ENCODE measurements at regions not wholly inside any gene's neighbourhood (a gene's known extent, or its start where the extent isn't known, plus 50 kb on each side); places are given as distances from the start of the nearest gene placed in this dataset.
"Not testable (repeated sequence)": the region's sequence is repeated elsewhere in the genome, so short reads cannot be mapped to it uniquely, and the experiment has no call there.

DNA sequence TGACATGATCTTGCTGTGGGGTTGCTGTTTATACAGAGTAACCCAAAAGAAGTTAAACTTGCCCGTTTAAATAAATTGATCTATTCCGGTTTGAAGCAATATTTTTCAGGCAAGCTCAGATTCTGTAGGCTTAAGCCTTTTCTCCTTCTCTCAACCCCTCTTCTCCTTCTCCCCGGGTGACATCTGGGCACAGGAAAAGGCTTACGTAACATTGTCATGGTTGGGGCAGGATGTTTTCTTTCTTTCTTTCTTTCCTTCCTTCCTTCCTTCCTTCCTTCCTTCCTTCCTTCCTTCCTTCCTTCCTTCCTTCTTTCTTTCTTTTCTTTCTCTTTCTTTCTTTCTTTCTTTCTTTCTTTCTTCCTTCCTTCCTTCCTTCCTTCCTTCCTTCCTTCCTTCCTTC, 315.5 kb upstream of the SPRED2 start:
- TF ChIP-seq, protein P1, sequence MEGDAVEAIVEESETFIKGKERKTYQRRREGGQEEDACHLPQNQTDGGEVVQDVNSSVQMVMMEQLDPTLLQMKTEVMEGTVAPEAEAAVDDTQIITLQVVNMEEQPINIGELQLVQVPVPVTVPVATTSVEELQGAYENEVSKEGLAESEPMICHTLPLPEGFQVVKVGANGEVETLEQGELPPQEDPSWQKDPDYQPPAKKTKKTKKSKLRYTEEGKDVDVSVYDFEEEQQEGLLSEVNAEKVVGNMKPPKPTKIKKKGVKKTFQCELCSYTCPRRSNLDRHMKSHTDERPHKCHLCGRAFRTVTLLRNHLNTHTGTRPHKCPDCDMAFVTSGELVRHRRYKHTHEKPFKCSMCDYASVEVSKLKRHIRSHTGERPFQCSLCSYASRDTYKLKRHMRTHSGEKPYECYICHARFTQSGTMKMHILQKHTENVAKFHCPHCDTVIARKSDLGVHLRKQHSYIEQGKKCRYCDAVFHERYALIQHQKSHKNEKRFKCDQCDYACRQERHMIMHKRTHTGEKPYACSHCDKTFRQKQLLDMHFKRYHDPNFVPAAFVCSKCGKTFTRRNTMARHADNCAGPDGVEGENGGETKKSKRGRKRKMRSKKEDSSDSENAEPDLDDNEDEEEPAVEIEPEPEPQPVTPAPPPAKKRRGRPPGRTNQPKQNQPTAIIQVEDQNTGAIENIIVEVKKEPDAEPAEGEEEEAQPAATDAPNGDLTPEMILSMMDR (IDR thresholded peaks at IDR 0.05; ENCODE audit: insufficient read depth, low read length, poor library complexity, severe bottlenecking), result not testable (repeated sequence)
- not testable (repeated sequence) for TF ChIP-seq EZH2phosphoT487 (conservative IDR thresholded peaks at IDR 0.05; ENCODE audit: low read length)
